ENCODE measurements at regions not wholly inside any gene's neighbourhood (a gene's known extent, or its start where the extent isn't known, plus 50 kb on each side); places are given as distances from the start of the nearest gene placed in this dataset.

- DNase-seq: no peak
Observed at GRCh38 chr16:5557448-5557847, 459.9 kb upstream of the EEF2KMT start.

- DNase-seq: no peak
Observed at GRCh38 chr16:5556158-5556810, 458.7 kb upstream of the EEF2KMT start.

GRCh38 chr16:5551909-5552308, 454.3 kb upstream of the EEF2KMT start:
- no peak for DNase-seq

GRCh38 chr16:5549802-5550201, 452.2 kb upstream of the EEF2KMT start:
- no peak for DNase-seq

- DNase-seq: no peak
Observed at GRCh38 chr16:5541356-5541755, 443.8 kb upstream of the EEF2KMT start.

GRCh38 chr16:5537347-5537746, 439.8 kb upstream of the EEF2KMT start:
- DNase-seq: no peak

GRCh38 chr16:5533321-5533888, 435.8 kb upstream of the EEF2KMT start:
- no peak for DNase-seq

GRCh38 chr16:5527817-5528216, 430.2 kb upstream of the EEF2KMT start:
- no peak for DNase-seq

- no peak for DNase-seq
Observed at GRCh38 chr16:5526826-5527225, 429.2 kb upstream of the EEF2KMT start.

- DNase-seq: no peak
Observed at GRCh38 chr16:5523829-5524228, 426.2 kb upstream of the EEF2KMT start.

- no peak for DNase-seq
Observed at GRCh38 chr16:5516115-5516514, 418.5 kb upstream of the EEF2KMT start.

- no peak for DNase-seq
Observed at GRCh38 chr16:5512014-5512413, 414.4 kb upstream of the EEF2KMT start.

GRCh38 chr16:5510819-5511370, 413.3 kb upstream of the EEF2KMT start:
- no peak for DNase-seq

GRCh38 chr16:5509794-5510193, 412.2 kb upstream of the EEF2KMT start:
- DNase-seq: no peak

GRCh38 chr16:5509336-5509735, 411.7 kb upstream of the EEF2KMT start:
- no peak for DNase-seq

- DNase-seq: no peak
Observed at GRCh38 chr16:5508371-5508770, 410.8 kb upstream of the EEF2KMT start.

GRCh38 chr16:5506021-5506420, 408.4 kb upstream of the EEF2KMT start:
- no peak for DNase-seq

- no peak for DNase-seq
Observed at GRCh38 chr16:5505091-5505887, 407.7 kb upstream of the EEF2KMT start.

GRCh38 chr16:5504064-5504781, 406.6 kb upstream of the EEF2KMT start:
- DNase-seq: no peak

GRCh38 chr16:5502944-5503343, 405.3 kb upstream of the EEF2KMT start:
- DNase-seq: no peak

- no peak for DNase-seq
Observed at GRCh38 chr16:5502467-5502869, 404.9 kb upstream of the EEF2KMT start.

- DNase-seq: no peak
Observed at GRCh38 chr16:5500526-5500925, 402.9 kb upstream of the EEF2KMT start.

- no peak for DNase-seq
Observed at GRCh38 chr16:5498562-5498961, 401.0 kb upstream of the EEF2KMT start.

Data from stimulated activated CD4-positive, alpha-beta T cell treated with anti-CD3 and anti-CD28 coated beads, Interleukin-4, amount 100 ng/mL, for 4 hours (primary cell).